Activated T-helper 1 cell treated with anti-CD3 and anti-CD28 coated beads, Interleukin-12 subunit alpha, Interleukin-12 subunit beta, Interleukin-2, Interleukin-4 antibody, amounts not matched to agents 30 ng/mL and 10 ng/mL and 1 ng/mL, durations not matched to agents 14 hours and 24 hours and 36 hours (primary cell): ENCODE measurements at regions not wholly inside any gene's neighbourhood (a gene's known extent, or its start where the extent isn't known, plus 50 kb on each side); places are given as distances from the start of the nearest gene placed in this dataset.

ENCODE experiments used
- DNase-seq: peaks from one replicate; pipeline ENCODE4 v3.0.0; 2021; ENCODE audit warnings: low spot score
- H3K27ac Mint-ChIP-seq: one replicate; pipeline ENCODE4 v1.8.0; 2021; ENCODE audit warnings: mild to moderate bottlenecking, mixed read lengths
- H3K27me3 Mint-ChIP-seq: one replicate; pipeline ENCODE4 v1.8.0; 2022; ENCODE audit warnings: mild to moderate bottlenecking, moderate library complexity, mixed read lengths; ENCODE audit not compliant: insufficient read depth
- H3K36me3 Mint-ChIP-seq: one replicate; pipeline ENCODE4 v1.8.0; 2021; ENCODE audit warnings: low read depth, mixed read lengths
- H3K4me1 Mint-ChIP-seq: one replicate; pipeline ENCODE4 v1.8.0; 2021; ENCODE audit warnings: low read depth, mixed read lengths
- H3K4me3 Mint-ChIP-seq: one replicate; pipeline ENCODE4 v1.8.0; 2021; ENCODE audit warnings: mild to moderate bottlenecking, moderate library complexity, mixed read lengths
- H3K9me3 Mint-ChIP-seq: one replicate; pipeline ENCODE4 v1.8.0; 2021; ENCODE audit warnings: mixed read lengths
- intact Hi-C: fragments of 100-400 bp; cut with micrococcal nuclease; formaldehyde crosslinking; loops from one replicate; pipeline ENCODE4 v1.15.1; 2024

DNA sequence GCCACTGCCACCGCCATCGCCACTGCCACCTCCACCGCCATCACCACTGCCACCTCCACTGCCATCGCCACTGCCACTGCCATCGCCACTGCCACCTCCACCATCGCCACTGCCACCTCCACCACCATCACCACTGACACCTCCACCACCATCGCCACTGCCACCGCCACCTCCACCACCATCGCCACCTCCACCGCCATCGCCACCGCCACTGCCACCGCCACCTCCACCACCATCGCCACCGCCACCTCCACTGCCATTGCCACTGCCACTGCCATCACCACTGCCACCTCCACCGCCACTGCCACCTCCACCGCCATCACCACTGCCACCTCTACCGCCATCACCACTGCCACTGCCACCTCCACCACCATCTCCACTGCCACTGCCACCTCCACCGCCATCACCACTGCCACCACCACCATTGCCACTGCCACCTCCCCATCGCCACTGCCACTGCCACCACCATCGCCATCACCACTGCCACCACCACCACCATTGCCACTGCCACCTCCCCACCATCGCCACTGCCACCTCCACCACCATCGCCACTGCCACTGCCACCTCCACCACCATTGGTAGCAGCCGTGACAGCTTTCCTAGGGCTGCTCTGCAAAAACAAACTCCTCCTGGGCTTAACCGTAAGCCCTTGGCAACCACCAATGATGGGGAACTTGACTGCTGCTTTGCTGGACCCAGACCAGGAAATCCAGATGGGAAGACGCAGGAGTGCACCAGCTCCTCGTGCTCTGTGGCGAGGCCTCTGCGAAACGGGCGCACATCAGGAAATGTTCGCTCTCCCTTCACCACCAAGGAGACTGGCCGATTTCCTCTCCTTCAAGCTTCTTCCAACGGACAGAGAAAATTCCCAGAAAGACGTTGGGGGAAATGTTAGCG is 147.2 kb downstream of the RBFOX3 start:
- Mint-ChIP-seq H3K9me3 (no peaks in the 10 kb centered on the region), H3K27me3 (no peaks in the 10 kb centered on the region), H3K36me3 (no peaks in the 10 kb centered on the region), H3K27ac (no peak overlapping the region), H3K4me3 (no peak overlapping the region), H3K4me1 (no peaks in the 10 kb centered on the region)
- DNase-seq = no peak
- intact Hi-C loops = no loop called here

DNA sequence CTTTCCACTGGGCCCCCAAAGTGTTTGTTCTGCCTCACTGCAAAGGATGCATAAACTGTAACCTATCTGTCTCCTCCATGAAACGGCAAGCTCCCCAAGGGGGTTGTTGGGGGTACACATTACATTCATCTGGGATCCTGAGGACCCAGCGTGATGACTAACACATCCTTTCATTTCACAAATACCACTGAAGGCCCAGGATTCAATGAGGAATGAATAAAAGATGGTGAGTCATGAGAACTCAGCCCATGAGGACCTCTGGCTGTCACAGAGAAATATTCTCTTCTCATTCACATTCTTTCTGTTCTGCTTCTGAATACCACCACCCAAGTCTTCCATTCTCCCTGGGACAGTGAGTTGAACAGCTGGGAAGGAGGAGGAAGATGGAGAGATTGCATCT is 149.8 kb downstream of the RBFOX3 start:
- no peak for DNase-seq
- Mint-ChIP-seq H3K27me3 (no peaks in the 10 kb centered on the region), H3K4me3 (no peak overlapping the region), H3K4me1 (no peaks in the 10 kb centered on the region), H3K27ac (no peak overlapping the region), H3K9me3 (no peaks in the 10 kb centered on the region), H3K36me3 (no peaks in the 10 kb centered on the region)
- intact Hi-C loops = no loop called here

DNA sequence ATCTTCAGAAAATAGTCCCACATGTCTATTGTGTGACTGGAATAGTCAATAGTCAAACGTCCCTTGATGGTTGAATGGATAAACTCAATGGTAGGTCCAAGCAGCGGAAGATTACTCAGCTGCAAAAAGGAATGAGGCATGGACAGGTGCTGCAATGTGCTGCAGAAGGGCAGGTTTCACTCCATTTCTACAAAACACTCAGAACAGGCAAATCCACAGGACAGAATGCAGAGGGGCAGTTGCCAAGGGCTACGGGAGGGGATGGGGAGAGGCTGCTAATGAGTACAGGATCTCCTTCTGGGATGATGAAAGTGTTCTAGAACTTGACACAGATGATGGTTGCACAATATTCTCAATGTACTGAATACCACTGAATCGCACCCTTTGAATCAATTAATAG is 151.0 kb downstream of the RBFOX3 start:
- no peaks in the 10 kb centered on the region for H3K36me3 Mint-ChIP-seq
- H3K4me3 Mint-ChIP-seq = no peak overlapping the region

DNA sequence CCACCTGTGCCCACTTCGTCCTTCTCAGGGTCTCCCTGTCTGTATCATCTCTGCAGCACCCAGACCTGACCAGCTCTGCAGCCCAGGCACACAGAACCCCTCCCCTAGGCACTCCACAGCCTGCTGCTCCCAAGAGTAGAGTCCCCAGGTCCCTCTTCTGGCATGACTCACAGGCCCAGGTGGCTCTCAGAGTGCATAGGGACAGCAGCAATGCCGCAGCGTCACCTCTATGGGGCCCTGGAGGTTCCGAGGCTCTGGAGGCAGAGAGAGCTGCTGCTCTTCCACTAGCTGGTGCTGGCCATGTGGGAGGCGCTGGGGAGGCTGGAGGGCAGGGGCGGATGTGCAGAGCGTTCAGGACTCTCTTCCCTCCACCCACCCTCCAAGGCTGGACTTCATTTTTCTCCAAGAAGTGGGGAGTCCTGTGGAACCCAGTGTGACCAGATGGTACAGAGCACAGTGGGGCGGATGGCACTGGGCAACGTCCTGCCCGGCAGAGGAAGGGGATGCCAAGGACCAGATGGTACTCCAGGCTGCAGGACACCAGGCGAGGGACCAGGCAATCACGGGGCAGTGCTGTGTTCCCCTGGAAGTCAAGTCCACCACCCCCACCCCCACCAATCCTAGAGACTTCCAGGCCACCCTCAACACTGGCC is 151.7 kb downstream of the RBFOX3 start:
- intact Hi-C loops = no loop called here
- Mint-ChIP-seq H3K4me1 (no peaks in the 10 kb centered on the region), H3K27me3 (no peaks in the 10 kb centered on the region), H3K36me3 (no peaks in the 10 kb centered on the region), H3K4me3 (no peak overlapping the region), H3K9me3 (no peaks in the 10 kb centered on the region), H3K27ac (no peak overlapping the region)
- no peak for DNase-seq

More for the DNA sequence above, 151.0 kb downstream of the RBFOX3 start:
- Mint-ChIP-seq H3K27ac (no peak overlapping the region), H3K4me1 (no peaks in the 10 kb centered on the region), H3K9me3 (no peaks in the 10 kb centered on the region), H3K27me3 (no peaks in the 10 kb centered on the region)
- intact Hi-C loops = no loop called here
- no peak for DNase-seq

DNA sequence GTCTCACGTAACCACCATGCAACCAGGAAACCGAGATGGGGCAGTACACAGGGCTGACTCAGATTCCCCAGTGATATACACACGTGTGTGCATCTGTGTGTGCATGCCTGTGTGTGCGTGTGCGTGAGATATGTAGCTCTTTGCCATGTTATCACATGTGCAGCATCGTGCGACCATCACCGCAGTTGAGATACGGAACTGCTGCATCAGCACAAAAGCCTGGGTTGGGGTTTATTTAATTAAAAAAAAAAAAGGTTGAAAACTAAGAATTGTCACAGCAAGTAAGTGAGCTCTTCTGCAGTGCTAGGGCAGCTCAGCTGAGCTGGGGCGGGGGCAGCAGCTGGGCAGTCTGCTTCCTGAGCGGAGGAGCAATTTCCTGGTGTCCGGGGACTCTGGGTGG is 152.5 kb downstream of the RBFOX3 start:
- intact Hi-C loops = no loop called here
- no peaks in the 10 kb centered on the region for H3K27me3 Mint-ChIP-seq
- H3K4me1 Mint-ChIP-seq = no peaks in the 10 kb centered on the region
- H3K4me3 Mint-ChIP-seq = no peak overlapping the region
- H3K27ac Mint-ChIP-seq = no peak overlapping the region
- H3K9me3 Mint-ChIP-seq = no peaks in the 10 kb centered on the region
- H3K36me3 Mint-ChIP-seq = no peaks in the 10 kb centered on the region
- no peak for DNase-seq

DNA sequence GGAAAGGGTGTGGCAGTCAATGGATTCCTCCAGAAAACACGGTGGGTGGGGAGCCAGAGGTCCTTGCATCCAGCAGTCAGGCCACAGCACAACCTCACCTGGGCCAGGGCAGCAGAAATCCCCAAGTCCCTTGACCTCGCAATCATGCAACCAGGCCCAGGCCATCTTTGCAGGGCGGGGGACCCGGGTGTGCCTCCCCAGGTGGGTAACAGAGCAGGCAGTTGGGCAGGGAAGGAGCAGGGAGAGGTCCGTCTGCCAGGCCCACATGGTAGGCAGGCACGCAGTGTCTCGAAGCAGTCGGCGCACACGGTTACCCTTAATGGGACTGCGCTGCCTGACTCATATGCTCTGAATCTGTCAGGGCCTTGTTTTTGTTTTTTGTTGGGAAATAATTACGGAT is 153.0 kb downstream of the RBFOX3 start:
- DNase-seq = no peak
- H3K27me3 Mint-ChIP-seq = no peaks in the 10 kb centered on the region
- H3K4me3 Mint-ChIP-seq = no peak overlapping the region
- H3K9me3 Mint-ChIP-seq = no peaks in the 10 kb centered on the region
- no peak overlapping the region for H3K27ac Mint-ChIP-seq
- no peaks in the 10 kb centered on the region for H3K4me1 Mint-ChIP-seq
- no peaks in the 10 kb centered on the region for H3K36me3 Mint-ChIP-seq
- intact Hi-C loops = no loop called here

DNA sequence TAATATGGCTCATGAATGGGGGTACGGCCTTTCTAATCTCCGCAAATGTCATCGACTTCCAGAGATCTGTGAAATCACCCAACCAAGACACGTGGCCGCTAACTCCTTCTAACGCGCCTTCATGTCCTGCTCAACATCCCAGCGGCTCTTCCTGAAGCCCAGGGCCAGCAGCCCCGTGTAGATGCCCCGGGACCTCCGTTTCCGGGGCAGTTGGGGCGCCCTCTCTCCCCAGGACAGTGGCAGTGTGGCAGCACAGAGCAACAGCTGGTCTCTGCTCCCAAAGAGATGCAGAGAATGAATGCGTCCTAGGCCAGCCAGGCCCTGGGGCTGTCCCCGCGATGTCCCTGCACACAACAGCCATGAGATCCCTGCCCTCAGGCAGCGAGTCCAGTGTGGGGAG is 153.5 kb downstream of the RBFOX3 start:
- Mint-ChIP-seq H3K27me3 (no peaks in the 10 kb centered on the region), H3K27ac (no peak overlapping the region), H3K4me3 (no peak overlapping the region), H3K4me1 (no peaks in the 10 kb centered on the region), H3K9me3 (no peaks in the 10 kb centered on the region), H3K36me3 (no peaks in the 10 kb centered on the region)
- no peak for DNase-seq
- intact Hi-C loops = no loop called here

DNA sequence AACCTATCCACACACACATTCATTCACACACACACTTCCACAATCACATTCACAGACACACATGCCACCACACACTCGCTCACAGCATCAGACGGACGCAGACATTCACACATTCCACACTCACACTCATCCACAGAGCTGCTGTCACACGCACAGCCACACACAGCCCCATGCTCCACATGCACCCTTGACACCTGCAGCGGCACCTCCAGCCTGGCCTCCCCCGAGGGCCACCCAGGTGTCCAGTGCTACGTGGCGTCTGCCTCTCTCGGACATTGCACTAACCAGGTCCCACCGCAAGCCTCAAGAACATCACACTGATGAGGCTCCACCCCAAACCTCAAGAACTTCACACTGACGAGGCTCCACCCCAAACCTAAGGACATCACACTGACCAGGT is 155.2 kb downstream of the RBFOX3 start:
- H3K27me3 Mint-ChIP-seq = no peaks in the 10 kb centered on the region
- no peaks in the 10 kb centered on the region for H3K4me1 Mint-ChIP-seq
- intact Hi-C loops = no loop called here
- no peak overlapping the region for H3K4me3 Mint-ChIP-seq
- H3K27ac Mint-ChIP-seq = peak overlapping the region; percentile 8
- H3K9me3 Mint-ChIP-seq = no peaks in the 10 kb centered on the region
- DNase-seq = no peak
- H3K36me3 Mint-ChIP-seq = no peaks in the 10 kb centered on the region

DNA sequence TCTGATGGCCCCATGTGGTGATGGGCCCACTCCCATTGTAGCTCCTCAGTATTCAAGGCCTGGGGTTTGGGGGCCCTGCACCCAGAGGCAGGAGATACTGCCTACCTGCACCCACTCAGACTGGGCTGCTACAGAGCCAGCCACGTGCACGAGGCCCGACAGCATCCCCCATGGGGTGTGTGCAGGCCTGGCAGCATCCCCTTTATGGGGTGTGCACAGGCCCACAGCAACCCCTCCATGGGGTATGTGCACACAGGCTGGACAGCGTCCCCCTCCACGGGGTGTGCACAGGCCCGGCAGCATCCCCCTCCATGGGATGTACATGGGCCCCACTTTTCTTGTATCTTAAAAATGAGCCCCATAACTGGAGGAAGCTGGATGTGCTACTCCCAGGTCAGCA is 156.0 kb downstream of the RBFOX3 start:
- DNase-seq = no peak
- Mint-ChIP-seq H3K4me1 (no peaks in the 10 kb centered on the region), H3K36me3 (no peaks in the 10 kb centered on the region), H3K27me3 (no peaks in the 10 kb centered on the region), H3K4me3 (no peak overlapping the region), H3K27ac (no peak overlapping the region), H3K9me3 (no peaks in the 10 kb centered on the region)
- intact Hi-C loops = no loop called here

DNA sequence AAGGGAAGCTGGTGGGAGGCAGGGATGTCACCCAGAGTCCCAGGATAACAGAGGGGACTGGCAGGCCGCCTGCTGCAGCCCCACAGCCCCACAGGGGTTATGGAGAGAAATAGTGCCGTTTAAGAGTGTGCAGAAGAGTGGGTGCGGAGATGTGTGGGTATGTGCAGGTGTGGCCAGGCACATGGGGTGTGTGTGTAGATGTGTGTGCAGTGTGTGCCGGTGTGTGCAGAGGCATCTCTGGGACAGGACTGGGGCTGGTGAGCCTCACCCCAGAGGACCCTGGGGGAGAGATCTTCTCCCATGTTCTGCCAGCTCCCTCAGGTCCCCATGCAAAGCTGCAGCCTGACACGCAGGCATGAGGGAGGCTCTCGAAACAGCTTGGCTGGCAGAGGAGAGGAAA is 157.4 kb downstream of the RBFOX3 start:
- intact Hi-C loops = no loop called here
- H3K9me3 Mint-ChIP-seq = no peaks in the 10 kb centered on the region
- no peak overlapping the region for H3K4me3 Mint-ChIP-seq
- no peak for DNase-seq
- no peaks in the 10 kb centered on the region for H3K4me1 Mint-ChIP-seq
- no peaks in the 10 kb centered on the region for H3K27me3 Mint-ChIP-seq
- H3K36me3 Mint-ChIP-seq = no peaks in the 10 kb centered on the region
- H3K27ac Mint-ChIP-seq = no peak overlapping the region

DNA sequence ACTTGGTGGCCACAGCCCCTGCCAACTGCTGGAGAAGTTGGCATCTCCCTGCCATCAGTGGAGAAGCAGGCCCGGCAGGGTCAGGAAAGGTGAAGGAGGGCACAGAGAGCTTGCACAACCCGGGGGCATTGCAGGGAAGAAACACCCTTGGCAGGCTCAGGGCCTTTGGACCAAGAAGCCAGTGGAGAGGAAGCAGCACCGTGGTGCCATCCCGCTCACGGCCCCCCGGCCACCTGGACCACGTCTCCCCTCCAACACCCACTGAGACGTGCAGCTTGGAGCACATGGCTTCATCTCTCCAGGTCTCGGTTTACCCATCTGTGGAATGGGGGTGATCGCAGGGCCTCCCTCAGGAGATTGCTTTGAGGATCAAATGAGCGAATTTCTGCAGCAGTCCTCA is 158.1 kb downstream of the RBFOX3 start:
- Mint-ChIP-seq H3K9me3 (peaks cover 3% of the 10 kb centered on the region), H3K36me3 (peaks cover 2% of the 10 kb centered on the region), H3K4me3 (no peak overlapping the region), H3K4me1 (no peaks in the 10 kb centered on the region), H3K27me3 (no peaks in the 10 kb centered on the region), H3K27ac (no peak overlapping the region)
- intact Hi-C loops = no loop called here
- DNase-seq = no peak

DNA sequence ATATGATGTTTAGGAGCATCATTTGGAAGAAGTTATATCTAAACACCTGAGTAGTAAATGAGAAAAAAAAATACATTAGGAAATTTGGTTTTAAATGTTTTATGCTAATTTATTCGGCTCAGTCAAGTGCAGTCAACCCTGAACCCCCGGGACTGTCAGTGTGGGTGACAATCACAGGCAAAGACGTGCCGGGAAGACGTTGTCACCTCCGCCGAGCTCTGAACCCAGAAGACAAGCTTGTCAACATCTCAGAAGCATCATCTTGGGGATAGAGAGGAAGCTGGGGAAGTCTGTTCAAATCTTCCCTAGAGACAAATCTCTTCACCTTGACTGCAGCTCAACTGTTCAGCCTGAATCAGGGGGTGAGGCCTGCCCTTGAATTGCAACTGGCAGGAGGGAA is 159.7 kb downstream of the RBFOX3 start:
- DNase-seq = no peak
- H3K4me1 Mint-ChIP-seq = no peaks in the 10 kb centered on the region
- intact Hi-C loops = no loop called here
- peaks cover 3% of the 10 kb centered on the region for H3K9me3 Mint-ChIP-seq
- peaks cover 2% of the 10 kb centered on the region for H3K36me3 Mint-ChIP-seq
- H3K27ac Mint-ChIP-seq = no peak overlapping the region
- H3K27me3 Mint-ChIP-seq = no peaks in the 10 kb centered on the region
- no peak overlapping the region for H3K4me3 Mint-ChIP-seq

DNA sequence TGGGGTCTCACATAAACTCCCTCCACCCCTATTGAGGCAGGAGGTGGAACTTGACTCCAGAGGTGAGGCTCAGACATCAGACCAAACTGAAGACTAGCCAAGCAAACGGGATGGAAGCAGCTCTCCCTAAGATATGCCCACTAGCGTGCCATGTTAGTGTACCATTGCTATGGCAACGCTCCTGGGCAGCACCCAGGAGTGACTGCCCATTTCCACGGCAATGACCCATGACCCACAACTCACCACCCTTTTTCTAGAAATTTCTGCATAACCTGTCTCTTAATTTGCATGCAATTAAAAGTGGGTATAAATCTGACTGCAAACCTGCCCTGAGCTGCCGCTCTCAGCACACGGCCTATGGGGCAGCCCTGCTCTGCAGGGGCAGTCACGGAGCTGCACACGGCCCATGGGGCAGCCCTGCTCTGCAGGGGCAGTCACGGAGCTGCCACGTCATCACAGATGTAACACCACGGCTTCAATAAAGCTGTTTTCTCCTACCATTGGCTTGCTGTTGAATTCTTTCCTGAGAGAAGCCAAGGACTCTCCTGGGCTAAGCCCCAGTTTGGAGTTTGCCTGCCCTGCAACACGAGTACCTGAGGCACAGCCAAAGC is 164.3 kb downstream of the RBFOX3 start:
- Mint-ChIP-seq H3K4me1 (no peaks in the 10 kb centered on the region), H3K36me3 (peaks cover 2% of the 10 kb centered on the region), H3K27ac (no peak overlapping the region), H3K9me3 (peaks cover 3% of the 10 kb centered on the region), H3K4me3 (no peak overlapping the region), H3K27me3 (no peaks in the 10 kb centered on the region)
- intact Hi-C loops = no loop called here
- no peak for DNase-seq
